ENCODE measurements at regions not wholly inside any gene's neighbourhood (a gene's known extent, or its start where the extent isn't known, plus 50 kb on each side); places are given as distances from the start of the nearest gene placed in this dataset.
"Not testable (repeated sequence)": the region's sequence is repeated elsewhere in the genome, so short reads cannot be mapped to it uniquely, and the experiment has no call there.

- not testable (repeated sequence) for DNase-seq
Measured at GRCh38 chr6:170738263-170738662, 153.8 kb upstream of the PDCD2 start.

- not testable (repeated sequence) for DNase-seq
Measured at GRCh38 chr6:170736339-170736738, 151.9 kb upstream of the PDCD2 start.

- peak; percentile 6 for DNase-seq
Measured at GRCh38 chr6:170717082-170717481, 132.6 kb upstream of the PDCD2 start.

GRCh38 chr6:170712702-170713101, 128.3 kb upstream of the PDCD2 start:
- not testable (repeated sequence) for DNase-seq

GRCh38 chr6:170700178-170700577, 115.7 kb upstream of the PDCD2 start:
- not testable (repeated sequence) for DNase-seq
